AG04450 (cell line): ENCODE measurements at regions not wholly inside any gene's neighbourhood (a gene's known extent, or its start where the extent isn't known, plus 50 kb on each side); places are given as distances from the start of the nearest gene placed in this dataset.

Experiments used
- CTCF ChIA-PET: fragments of 300-600, 350-600 bp; formaldehyde crosslinking; extraction: SDS; loops from one replicate; lab custom pipeline; 2022; ENCODE audit warnings: antibody characterized with exemption, inconsistent platforms; lab: Charles Lee
- POLR2A ChIA-PET: fragments of 350-600 bp; formaldehyde crosslinking; extraction: SDS; loops from one replicate; lab custom pipeline; 2021; ENCODE audit warnings: antibody characterized with exemption, inconsistent platforms; lab: Yijun Ruan, JAX
- DNase-seq: peaks from one replicate; pipeline ENCODE4 v3.0.0-alpha.2; 2011; ENCODE audit warnings: low read depth, low spot score
- H3K27ac ChIP-seq: one replicate; pipeline ENCODE4 v1.5.1; 2012; ENCODE audit warnings: low read depth, low read length, control low read depth
- H3K27me3 ChIP-seq: one replicate; pipeline ENCODE4 v1.6.0; 2012; ENCODE audit warnings: low read length; ENCODE audit not compliant: control insufficient read depth, insufficient read depth
- H3K4me3 ChIP-seq: 2 replicates; pipeline ENCODE4 v1.5.1; 2011; ENCODE audit warnings: mild to moderate bottlenecking, low read depth, low read length, control low read depth
- H3K9me3 ChIP-seq: 2 replicates; pipeline ENCODE4 v1.5.1; 2012; ENCODE audit warnings: low read length; ENCODE audit not compliant: control insufficient read depth, insufficient read depth
- CTCF ChIP-seq: IDR thresholded peaks from 2 replicates; pipeline ENCODE4 v1.5.1; 2011; ENCODE audit warnings: low read depth, low read length, control low read depth, inconsistent platforms

- DNase-seq = no peak
- POLR2A ChIA-PET = no interaction called here
- CTCF ChIA-PET = no interaction called here
- no peaks in the 10 kb centered on the region for H3K9me3 ChIP-seq
- no peak overlapping the region for H3K4me3 ChIP-seq
- no peak for TF ChIP-seq CTCF
- no peak overlapping the region for H3K27ac ChIP-seq
- no peaks in the 10 kb centered on the region for H3K27me3 ChIP-seq
Observed at GRCh38 chr21:16554503-16554902, 824.7 kb downstream of the USP25 start.

DNA sequence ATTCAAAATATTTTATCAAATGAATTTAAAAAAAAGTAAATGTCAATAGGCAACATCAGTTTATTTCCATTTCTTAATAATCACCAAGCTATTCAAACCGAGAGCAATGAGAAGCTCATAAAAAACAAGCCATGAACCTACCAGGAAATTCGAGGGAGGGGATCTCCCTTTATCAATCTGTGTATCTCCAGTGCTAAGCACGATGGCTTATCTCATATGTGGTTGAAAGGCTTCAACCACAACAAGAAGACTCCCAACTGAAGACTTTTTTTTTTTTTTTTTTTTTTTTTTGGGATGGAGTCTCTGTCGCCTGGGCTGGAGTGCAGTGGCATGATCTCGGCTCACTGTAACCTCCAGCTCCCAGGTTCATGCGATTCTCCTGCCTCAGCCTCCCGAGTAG, 833.3 kb downstream of the USP25 start:
- H3K4me3 ChIP-seq = no peak overlapping the region
- DNase-seq = no peak
- POLR2A ChIA-PET = no interaction called here
- CTCF ChIA-PET = no interaction called here
- no peaks in the 10 kb centered on the region for H3K27me3 ChIP-seq
- no peaks in the 10 kb centered on the region for H3K9me3 ChIP-seq
- no peak overlapping the region for H3K27ac ChIP-seq
- no peak for TF ChIP-seq CTCF

GRCh38 chr21:16563795-16564194, 834.0 kb downstream of the USP25 start:
- no peak overlapping the region for H3K4me3 ChIP-seq
- no peak for TF ChIP-seq CTCF
- DNase-seq = no peak
- no peak overlapping the region for H3K27ac ChIP-seq
- H3K27me3 ChIP-seq = no peaks in the 10 kb centered on the region
- CTCF ChIA-PET = no interaction called here
- H3K9me3 ChIP-seq = no peaks in the 10 kb centered on the region
- POLR2A ChIA-PET = no interaction called here

DNA sequence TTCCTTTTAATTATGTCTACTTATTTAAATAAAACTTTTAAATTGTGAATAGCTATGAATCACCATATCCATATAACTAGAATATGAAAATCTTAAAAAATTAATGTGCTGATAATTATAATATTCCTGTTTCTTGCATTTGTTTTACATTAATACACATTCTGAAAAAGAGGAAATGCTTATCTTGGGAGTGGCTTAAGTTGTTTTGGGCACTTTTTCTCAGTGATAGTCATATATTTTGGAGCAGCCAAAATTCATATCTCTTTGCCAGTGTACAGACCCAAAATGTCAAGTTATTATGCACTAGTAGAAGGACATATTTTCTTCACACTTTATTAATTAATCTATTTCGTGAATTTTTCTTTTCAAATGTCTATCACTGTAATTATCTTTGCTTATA, 838.5 kb downstream of the USP25 start:
- no peak for DNase-seq
- Histone ChIP-seq H3K4me3 (no peak overlapping the region), H3K27me3 (no peaks in the 10 kb centered on the region), H3K9me3 (no peaks in the 10 kb centered on the region), H3K27ac (no peak overlapping the region)
- CTCF ChIA-PET = no interaction called here
- no peak for TF ChIP-seq CTCF
- POLR2A ChIA-PET = no interaction called here

DNA sequence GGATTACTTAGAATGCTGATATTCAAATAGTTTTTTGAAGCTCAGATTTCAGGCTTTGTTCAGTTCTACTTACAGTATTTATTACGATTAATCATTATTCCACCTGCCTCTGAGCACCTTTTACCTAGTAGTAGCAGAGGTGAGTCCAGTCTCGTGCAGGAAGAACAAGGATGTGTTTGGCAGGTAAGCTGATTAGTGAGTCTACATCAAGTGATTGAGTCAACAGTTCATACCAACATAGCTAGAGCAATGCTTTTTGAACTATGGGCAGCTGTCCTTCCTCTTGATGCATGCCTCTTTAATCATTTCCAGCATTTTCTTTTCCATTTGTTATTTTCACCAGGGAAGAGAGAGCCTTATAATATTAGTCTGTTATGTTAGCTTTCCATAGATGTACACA, 838.9 kb downstream of the USP25 start:
- CTCF ChIA-PET = no interaction called here
- TF ChIP-seq CTCF = no peak
- POLR2A ChIA-PET = no interaction called here
- Histone ChIP-seq H3K27ac (no peak overlapping the region), H3K27me3 (no peaks in the 10 kb centered on the region), H3K4me3 (no peak overlapping the region), H3K9me3 (no peaks in the 10 kb centered on the region)
- DNase-seq = no peak
